ENCODE measurements at regions not wholly inside any gene's neighbourhood (a gene's known extent, or its start where the extent isn't known, plus 50 kb on each side); places are given as distances from the start of the nearest gene placed in this dataset.
"Not testable (repeated sequence)": the region's sequence is repeated elsewhere in the genome, so short reads cannot be mapped to it uniquely, and the experiment has no call there.

DNA sequence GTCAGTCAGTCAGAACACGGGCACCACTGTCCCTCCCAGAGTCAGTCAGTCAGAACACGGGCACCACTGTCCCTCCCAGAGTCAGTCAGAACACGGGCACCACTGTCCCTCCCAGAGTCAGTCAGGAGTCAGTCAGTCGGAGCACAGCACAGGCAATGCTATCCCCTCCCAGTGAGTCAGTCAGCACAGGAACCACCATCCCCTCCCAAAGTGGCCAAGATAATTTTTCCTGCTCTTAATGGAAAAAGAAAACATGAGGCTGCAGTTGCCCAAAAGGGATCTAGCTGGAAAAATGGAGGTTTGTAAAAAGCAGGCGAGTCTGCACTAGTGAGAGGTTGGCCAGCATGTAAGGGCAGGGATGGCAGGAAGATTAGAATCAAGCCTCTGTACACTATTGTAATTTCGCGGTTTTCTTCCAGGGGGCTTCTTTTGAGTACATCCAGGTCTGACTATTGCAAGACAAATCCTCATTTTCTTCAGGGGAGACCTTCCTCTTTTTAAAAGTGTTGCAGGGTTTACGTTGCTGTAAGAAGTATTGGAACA, 213.8 kb downstream of the SIPA1L2 start:
- no peak for DNase-seq (ENCODE audit: low read depth in 2 of 2)

GRCh38 chr1:232415481-232415880, 214.5 kb downstream of the SIPA1L2 start:
- DNase-seq (ENCODE audit: low read depth in 2 of 2) = not testable (repeated sequence)

DNA sequence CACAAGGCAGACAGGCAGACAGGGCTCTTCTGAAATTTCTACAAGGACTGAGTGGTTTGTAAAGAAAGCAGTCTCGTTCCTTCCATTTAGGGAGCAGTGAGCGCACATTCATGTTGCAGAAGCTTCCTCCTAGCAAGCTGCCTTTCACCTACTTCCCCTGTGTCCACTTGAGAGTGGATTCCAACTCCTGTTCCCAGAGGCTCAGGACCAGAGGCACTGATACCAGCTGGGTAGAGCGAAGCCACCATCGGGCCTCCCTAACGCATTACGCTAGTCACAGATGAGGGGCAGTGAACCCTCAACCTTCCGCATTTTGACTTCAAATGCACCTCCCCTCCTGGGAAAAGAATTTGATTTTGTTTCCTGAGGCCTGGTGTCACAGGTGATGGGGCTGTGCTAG, 215.8 kb downstream of the SIPA1L2 start:
- no peak for DNase-seq (ENCODE audit: low read depth in 2 of 2)

GRCh38 chr1:232413674-232414073, 216.3 kb downstream of the SIPA1L2 start:
- DNase-seq (ENCODE audit: low read depth in 2 of 2) = no peak

GRCh38 chr1:232409584-232409983, 220.3 kb downstream of the SIPA1L2 start:
- no peak for DNase-seq (ENCODE audit: low read depth in 2 of 2)

DNA sequence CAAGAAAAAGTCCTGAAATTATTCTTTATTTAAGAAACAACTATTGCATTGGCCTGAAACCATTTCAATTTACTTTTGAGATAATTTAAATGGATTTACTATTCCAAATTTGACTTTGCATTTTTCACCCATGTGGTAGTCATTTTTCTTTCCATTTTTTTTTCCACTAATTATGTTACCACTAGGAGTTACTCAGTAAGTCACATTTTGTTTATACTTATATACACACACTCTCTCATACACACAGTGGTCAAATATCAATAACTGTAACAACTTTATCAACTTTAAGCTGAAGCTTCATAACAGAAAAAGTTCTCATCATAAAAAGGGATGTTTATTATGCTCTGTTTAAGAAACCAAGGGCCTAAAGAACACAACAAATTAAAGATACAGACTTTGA, 222.8 kb downstream of the SIPA1L2 start:
- no peak for DNase-seq (ENCODE audit: low read depth in 2 of 2)

DNA sequence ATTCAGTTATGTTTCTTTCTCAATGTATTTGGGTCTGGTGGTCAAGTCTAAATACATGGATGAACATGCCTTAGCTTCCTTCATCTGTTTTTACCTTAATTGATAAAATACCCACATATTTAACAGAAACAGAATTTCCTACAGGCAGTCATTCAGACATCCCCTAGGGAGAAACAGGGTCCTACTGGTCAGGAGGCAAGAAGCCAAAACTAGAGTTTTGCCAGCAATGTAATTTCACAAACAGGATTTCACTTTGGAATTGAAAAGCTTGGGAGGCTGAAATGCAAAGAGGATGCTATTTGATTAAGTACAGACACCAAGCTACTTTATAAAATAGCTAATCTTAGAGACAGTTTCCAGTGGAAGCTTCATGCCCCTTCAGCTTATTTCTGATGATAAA, 224.2 kb downstream of the SIPA1L2 start:
- no peak for DNase-seq (ENCODE audit: low read depth in 2 of 2)

DNA sequence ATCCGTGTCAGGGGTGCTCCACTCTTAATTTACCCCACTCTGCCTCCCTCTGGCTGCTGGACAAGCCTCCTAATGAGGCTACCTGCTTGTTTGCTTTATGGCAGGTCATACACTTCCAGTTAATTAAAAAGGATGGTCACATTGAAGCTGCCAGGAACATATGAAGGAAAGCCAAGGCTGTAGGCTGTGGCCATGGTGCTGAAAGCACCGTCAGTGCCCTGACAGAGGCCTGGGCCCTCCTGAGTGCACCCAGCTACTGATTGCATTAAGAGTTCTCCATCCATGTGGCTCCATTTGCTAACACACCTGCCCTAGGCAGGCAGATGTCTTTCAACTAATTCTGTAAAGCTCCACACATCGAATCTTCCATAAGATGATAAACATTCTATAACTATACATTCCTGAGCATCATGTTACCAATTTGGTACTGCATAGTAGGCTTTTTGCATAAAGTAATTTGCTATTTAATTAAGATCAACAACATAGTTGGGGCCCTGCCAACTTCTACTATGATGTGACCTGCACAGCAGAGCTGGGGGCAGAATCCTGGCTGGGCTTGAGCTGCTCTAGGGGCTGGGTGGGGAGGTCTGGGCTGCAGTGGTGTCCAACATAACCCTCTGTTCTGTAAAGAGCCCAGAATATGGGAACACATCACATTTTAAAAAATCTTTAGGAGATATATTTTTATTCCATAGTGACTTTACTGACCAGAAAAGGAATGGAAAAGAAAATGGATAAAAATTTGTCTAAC, 224.8 kb downstream of the SIPA1L2 start:
- no peak for DNase-seq (ENCODE audit: low read depth in 2 of 2)

DNA sequence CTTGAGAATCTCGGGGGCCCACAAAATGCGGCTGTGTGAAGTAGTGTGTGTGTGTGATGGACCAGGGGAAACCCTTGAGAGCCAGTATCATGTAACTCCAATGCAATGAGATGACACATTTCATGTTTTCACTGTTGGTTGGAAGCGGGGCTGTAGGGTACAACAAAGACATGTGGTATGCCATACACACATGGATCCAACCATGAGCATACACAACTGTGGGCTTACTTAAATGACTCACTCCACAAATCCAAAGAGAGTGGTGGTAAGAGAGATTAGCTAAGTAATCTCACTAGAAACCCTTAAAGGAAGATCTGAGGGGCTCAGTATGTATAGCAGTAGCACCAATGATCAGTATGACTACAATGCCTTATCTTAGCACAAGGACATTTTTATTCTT, 225.7 kb downstream of the SIPA1L2 start:
- DNase-seq (ENCODE audit: low read depth in 2 of 2) = no peak

DNA sequence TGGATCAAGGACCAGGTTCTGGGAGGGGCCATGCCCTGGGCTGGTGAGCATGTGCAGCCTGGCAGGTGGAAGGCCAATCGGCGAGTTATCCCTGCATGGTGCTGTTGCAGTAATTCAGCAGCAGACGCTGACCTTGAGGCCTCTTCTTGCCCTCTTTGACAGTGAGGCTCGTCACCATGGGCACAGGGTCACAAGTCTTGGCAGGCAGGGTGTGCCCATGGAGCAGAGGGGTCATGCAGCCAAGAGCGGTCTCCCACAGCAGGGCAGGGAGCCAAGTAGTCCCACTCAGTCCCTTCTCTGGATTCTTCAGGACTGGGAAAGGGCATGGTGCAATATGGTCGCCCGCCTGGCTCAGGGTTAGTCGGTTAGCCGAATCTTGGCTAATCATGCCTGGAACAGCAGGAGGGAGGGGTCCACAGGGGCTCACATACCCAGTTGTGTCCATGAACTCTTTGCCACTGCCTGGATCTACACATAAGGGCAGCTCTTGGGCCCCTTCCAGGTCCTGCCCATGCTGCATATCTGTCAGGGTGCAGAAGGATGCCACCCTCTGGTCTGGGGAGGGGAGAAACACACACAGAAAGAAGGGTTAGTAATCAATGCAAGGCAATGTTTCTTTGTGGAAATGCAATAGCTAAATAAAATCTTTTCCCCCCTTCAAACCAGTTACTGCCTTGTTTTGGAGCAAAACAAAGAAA, 226.8 kb downstream of the SIPA1L2 start:
- no peak for DNase-seq (ENCODE audit: low read depth in 2 of 2)

- no peak for DNase-seq (ENCODE audit: low read depth in 2 of 2)
Measured at GRCh38 chr1:232398823-232399222, 231.1 kb downstream of the SIPA1L2 start.

DNA sequence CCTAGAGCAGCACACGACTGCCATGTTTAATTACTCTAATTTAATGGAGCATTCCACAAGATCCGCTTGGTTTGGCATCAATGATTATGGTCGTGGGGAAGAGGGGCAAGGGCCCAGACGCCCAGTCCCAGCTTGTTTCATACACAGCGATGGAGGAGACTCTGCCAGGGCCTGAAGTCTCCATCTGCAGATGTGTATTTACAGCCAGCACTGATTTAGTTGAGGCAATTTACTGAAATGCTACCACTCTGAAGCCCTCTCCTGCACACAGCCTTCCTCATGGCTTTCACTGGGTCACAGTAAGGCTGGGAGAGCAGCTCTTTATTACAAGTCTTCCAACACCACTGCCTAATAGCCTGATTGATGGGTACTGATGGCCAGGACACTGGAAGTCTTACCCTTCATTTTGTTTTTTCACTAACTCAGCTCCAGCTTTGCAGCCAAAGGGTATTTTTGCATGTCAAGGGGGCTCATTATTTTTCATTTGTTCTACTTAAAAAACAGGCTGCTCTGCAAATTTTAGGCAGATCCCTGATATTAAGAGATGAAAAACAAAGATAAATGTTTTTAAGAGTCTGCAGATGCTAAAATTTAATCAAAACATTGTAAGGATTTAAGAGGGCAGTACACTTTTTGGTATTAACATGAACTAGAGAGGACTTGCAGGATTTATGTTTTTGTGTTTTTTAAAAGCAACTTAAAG, 236.3 kb downstream of the SIPA1L2 start:
- no peak for DNase-seq (ENCODE audit: low read depth in 2 of 2)

GRCh38 chr1:232393010-232393409, 236.9 kb downstream of the SIPA1L2 start:
- no peak for DNase-seq (ENCODE audit: low read depth in 2 of 2)

DNA sequence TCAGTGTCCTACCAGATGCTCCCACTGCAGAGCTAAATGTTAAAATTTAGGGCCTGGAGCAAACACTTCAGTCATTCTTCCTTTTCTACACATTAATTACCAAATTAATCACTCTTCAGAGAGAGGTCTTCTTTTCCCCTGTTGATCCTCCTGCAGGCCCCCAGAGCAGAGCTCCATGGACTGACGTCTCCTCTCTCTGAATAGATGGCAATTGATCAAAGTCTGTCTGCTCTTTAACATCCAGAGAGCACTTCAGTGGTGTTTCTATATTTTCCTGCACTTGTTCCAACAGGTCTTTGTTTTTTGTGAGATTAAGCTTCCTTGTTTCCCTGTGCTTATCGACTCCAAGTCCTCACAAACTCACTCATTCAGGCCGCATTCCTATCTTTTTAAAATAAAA, 239.3 kb downstream of the SIPA1L2 start:
- no peak for DNase-seq (ENCODE audit: low read depth in 2 of 2)

GRCh38 chr1:232389744-232390143, 240.2 kb downstream of the SIPA1L2 start:
- DNase-seq (ENCODE audit: low read depth in 2 of 2) = no peak

DNA sequence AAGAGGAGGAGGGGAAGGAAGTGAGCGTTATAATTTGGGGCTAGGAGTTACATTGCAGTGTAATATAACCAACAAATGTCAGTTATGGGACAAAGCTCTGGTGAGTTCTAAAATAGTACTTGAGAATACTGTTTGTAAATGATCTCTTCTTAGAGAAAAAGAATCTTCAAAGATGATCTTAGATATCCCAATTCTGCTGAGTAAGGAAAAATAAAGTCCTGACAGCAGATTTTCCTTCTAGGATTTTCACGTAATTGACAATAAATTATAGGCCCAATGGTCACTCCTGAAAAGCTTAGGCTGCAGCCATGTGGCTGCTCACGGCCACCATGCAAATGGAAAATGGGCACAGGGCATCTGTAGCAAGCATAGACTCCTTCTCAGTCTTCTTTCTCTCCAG, 241.6 kb downstream of the SIPA1L2 start:
- no peak for DNase-seq (ENCODE audit: low read depth in 2 of 2)

GRCh38 chr1:232386721-232387510, 243.0 kb downstream of the SIPA1L2 start:
- DNase-seq (ENCODE audit: low read depth in 2 of 2) = no peak

- DNase-seq (ENCODE audit: low read depth in 2 of 2) = no peak
Measured at GRCh38 chr1:232386294-232386693, 243.6 kb downstream of the SIPA1L2 start.

- DNase-seq (ENCODE audit: low read depth in 2 of 2) = no peak
Measured at GRCh38 chr1:232385221-232385620, 244.7 kb downstream of the SIPA1L2 start.

GRCh38 chr1:232384171-232384883, 245.6 kb downstream of the SIPA1L2 start:
- no peak for DNase-seq (ENCODE audit: low read depth in 2 of 2)
